Posterior vena cava (tissue), 2 donors: ENCODE measurements at regions not wholly inside any gene's neighbourhood (a gene's known extent, or its start where the extent isn't known, plus 50 kb on each side); places are given as distances from the start of the nearest gene placed in this dataset.
"Not testable (repeated sequence)": the region's sequence is repeated elsewhere in the genome, so short reads cannot be mapped to it uniquely, and the experiment has no call there.

Source experiments
- DNase-seq: peaks from one replicate; pipeline ENCODE4 v3.0.0-alpha.2; 2020; ENCODE audit warnings: low spot score
- intact Hi-C, 2 donors: fragments of 100-400 bp; cut with DNase I; formaldehyde crosslinking; loops; one replicate each; pipeline versions ENCODE4 v1.14.1 to v1.14.2; 2022 to 2023
- donor health status: DM: yes; HTN: yes; CAD: no.
- donor health status: DM: yes; HTN: yes; CAD: no.

- intact Hi-C loops, DNase-seq: not testable (repeated sequence)
Measured at GRCh38 chr15:44846156-44846555, 109.8 kb downstream of the TRIM69 start.

- intact Hi-C loops, result not testable (repeated sequence)
Measured at GRCh38 chr15:44847555-44847954, 108.9 kb upstream of the TERB2 start.

GRCh38 chr15:44848859-44849258 lies 107.6 kb upstream of the TERB2 start:
- intact Hi-C loops, DNase-seq: not testable (repeated sequence)

More at GRCh38 chr15:44847555-44847954, 108.9 kb upstream of the TERB2 start:
- not testable (repeated sequence) for DNase-seq

GRCh38 chr15:44849701-44850403 lies 106.6 kb upstream of the TERB2 start:
- intact Hi-C loops, DNase-seq: not testable (repeated sequence)

GRCh38 chr15:44853304-44853950 lies 103.1 kb upstream of the TERB2 start:
- DNase-seq, result peak; percentile 86
- intact Hi-C loops, result not testable (repeated sequence)

- DNase-seq, intact Hi-C loops: not testable (repeated sequence)
Measured at GRCh38 chr15:44854696-44855095, 101.8 kb upstream of the TERB2 start.

GRCh38 chr15:44856284-44856683 lies 100.2 kb upstream of the TERB2 start:
- DNase-seq, intact Hi-C loops: not testable (repeated sequence)

- intact Hi-C loops, DNase-seq: not testable (repeated sequence)
Measured at GRCh38 chr15:44857164-44857710, 99.2 kb upstream of the TERB2 start.

GRCh38 chr15:44859088-44859487 lies 97.4 kb upstream of the TERB2 start:
- intact Hi-C loops, DNase-seq: not testable (repeated sequence)

- DNase-seq, intact Hi-C loops: not testable (repeated sequence)
Measured at GRCh38 chr15:44860168-44860567, 96.3 kb upstream of the TERB2 start.

- no peak for DNase-seq
- intact Hi-C loops, result no loop called here
Measured at GRCh38 chr15:44861439-44861910, 95.0 kb upstream of the TERB2 start.

- intact Hi-C loops, result no loop called here
- no peak for DNase-seq
Measured at GRCh38 chr15:44861917-44862316, 94.6 kb upstream of the TERB2 start.

- intact Hi-C loops, DNase-seq: not testable (repeated sequence)
Measured at GRCh38 chr15:44862866-44863265, 93.6 kb upstream of the TERB2 start.

- intact Hi-C loops, DNase-seq: not testable (repeated sequence)
Measured at GRCh38 chr15:44868100-44868499, 88.4 kb upstream of the TERB2 start.

GRCh38 chr15:44870125-44870524 lies 86.4 kb upstream of the TERB2 start:
- intact Hi-C loops, DNase-seq: not testable (repeated sequence)

- no peak for DNase-seq
- intact Hi-C loops, result no loop called here
Measured at GRCh38 chr15:44873103-44873502, 83.4 kb upstream of the TERB2 start.

- no peak for DNase-seq
- intact Hi-C loops, result no loop called here
Measured at GRCh38 chr15:44879066-44879465, 77.4 kb upstream of the TERB2 start.

GRCh38 chr15:44882499-44882968 lies 74.0 kb upstream of the TERB2 start:
- intact Hi-C loops, result no loop called here
- no peak for DNase-seq

GRCh38 chr15:44883199-44883877 lies 73.1 kb upstream of the TERB2 start:
- DNase-seq, result no peak
- intact Hi-C loops, result no loop called here
